Activated CD8-positive, alpha-beta T cell treated with anti-CD3 and anti-CD28 coated beads, Interleukin-2, amount 10 ng/mL, durations not matched to agents 7 days and 5 days (primary cell): ENCODE measurements at regions not wholly inside any gene's neighbourhood (a gene's known extent, or its start where the extent isn't known, plus 50 kb on each side); places are given as distances from the start of the nearest gene placed in this dataset.

Experiments used
- ATAC-seq: fragments of 150-1000 bp; cut with Tn5 transposase; one replicate; pipeline ENCODE4 v1.10.0; 2021; ENCODE audit warnings: moderate library complexity
- CTCF ChIA-PET: fragments of 350-600 bp; sonication (Branson Sonifier 250); formaldehyde crosslinking; loops from one replicate; lab custom pipeline; 2021; ENCODE audit warnings: antibody characterized with exemption; lab: Charles Lee
- POLR2A ChIA-PET: fragments of 350-600 bp; sonication (Branson Sonifier 250); formaldehyde crosslinking; loops from one replicate; lab custom pipeline; 2021; ENCODE audit warnings: antibody characterized with exemption; lab: Charles Lee
- DNase-seq: peaks from one replicate; pipeline ENCODE4 v3.0.0-alpha.2; 2020
- H3K27ac Mint-ChIP-seq: one replicate; pipeline ENCODE4 v1.8.0; 2021; ENCODE audit warnings: mild to moderate bottlenecking, mixed read lengths
- H3K27me3 Mint-ChIP-seq: one replicate; pipeline ENCODE4 v1.8.0; 2021; ENCODE audit warnings: low read depth, mixed read lengths
- H3K36me3 Mint-ChIP-seq: one replicate; pipeline ENCODE4 v1.8.0; 2021; ENCODE audit warnings: low read depth, mixed read lengths
- H3K4me1 Mint-ChIP-seq: one replicate; pipeline ENCODE4 v1.8.0; 2021; ENCODE audit warnings: low read depth, mixed read lengths
- H3K4me3 Mint-ChIP-seq: one replicate; pipeline ENCODE4 v1.8.0; 2021; ENCODE audit warnings: mild to moderate bottlenecking, mixed read lengths
- H3K9me3 Mint-ChIP-seq: one replicate; pipeline ENCODE4 v1.8.0; 2022; ENCODE audit warnings: mixed read lengths; ENCODE audit not compliant: insufficient read depth

GRCh38 chr7:115782696-115783490, 247.7 kb downstream of the TFEC start:
- no peak for ATAC-seq
- H3K4me3 Mint-ChIP-seq, result no peak overlapping the region
- H3K9me3 Mint-ChIP-seq, result no peaks in the 10 kb centered on the region
- H3K27me3 Mint-ChIP-seq, result no peaks in the 10 kb centered on the region
- ChIA-PET POLR2A (no interaction called here), CTCF (no interaction called here)
- no peak overlapping the region for H3K27ac Mint-ChIP-seq
- H3K36me3 Mint-ChIP-seq, result no peaks in the 10 kb centered on the region
- DNase-seq, result no peak
- H3K4me1 Mint-ChIP-seq, result no peaks in the 10 kb centered on the region

DNA sequence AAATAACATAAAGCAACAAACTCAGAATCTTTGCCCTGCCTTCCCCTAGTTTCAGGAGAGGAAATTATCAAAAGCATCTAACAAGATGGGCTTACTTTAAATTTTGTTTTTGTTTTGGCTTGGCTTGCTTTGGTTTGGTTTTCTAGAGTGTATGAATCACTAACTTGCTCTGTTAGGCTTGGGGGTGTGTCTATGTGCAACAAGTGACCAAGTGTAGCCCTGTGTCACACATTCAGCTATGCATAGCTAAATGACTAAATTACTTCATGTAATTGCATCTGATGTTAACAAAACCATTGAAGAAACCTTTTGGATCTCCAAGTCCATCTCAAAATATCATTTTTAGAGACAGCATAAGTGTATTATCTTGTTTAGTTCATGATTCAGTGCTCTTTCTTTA, 251.0 kb downstream of the TFEC start:
- ChIA-PET POLR2A (no interaction called here), CTCF (no interaction called here)
- Mint-ChIP-seq H3K4me3 (no peak overlapping the region), H3K27me3 (no peaks in the 10 kb centered on the region), H3K9me3 (no peaks in the 10 kb centered on the region), H3K4me1 (no peaks in the 10 kb centered on the region), H3K27ac (no peak overlapping the region), H3K36me3 (no peaks in the 10 kb centered on the region)
- no peak for DNase-seq
- ATAC-seq, result no peak

- ATAC-seq (no peak), DNase-seq (no peak)
- ChIA-PET POLR2A (no interaction called here), CTCF (no interaction called here)
- Mint-ChIP-seq H3K9me3 (no peaks in the 10 kb centered on the region), H3K27ac (no peak overlapping the region), H3K36me3 (no peaks in the 10 kb centered on the region), H3K27me3 (no peaks in the 10 kb centered on the region), H3K4me1 (no peaks in the 10 kb centered on the region), H3K4me3 (no peak overlapping the region)
Observed at GRCh38 chr7:115775981-115776380, 254.6 kb downstream of the TFEC start.

DNA sequence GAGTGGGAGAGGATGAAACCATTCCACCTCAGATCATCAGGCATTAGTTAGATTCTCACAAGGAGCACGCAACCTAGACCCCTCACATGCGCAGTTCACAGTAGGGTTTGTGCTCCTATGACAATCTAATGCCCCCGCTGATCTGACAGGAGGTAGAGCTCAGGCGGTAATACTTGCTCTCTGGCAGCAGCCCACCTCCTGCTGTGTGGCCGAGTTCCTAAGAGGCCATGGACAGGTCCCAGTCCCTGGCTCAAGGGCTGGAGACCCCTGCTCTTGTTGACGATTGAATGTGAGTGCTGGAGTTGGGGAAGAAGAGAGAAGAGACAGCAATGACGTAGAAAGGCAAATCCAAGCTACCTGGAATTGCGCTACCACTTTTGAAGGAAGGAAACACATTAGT, 267.2 kb downstream of the TFEC start:
- Mint-ChIP-seq H3K4me1 (no peaks in the 10 kb centered on the region), H3K27me3 (no peaks in the 10 kb centered on the region), H3K36me3 (no peaks in the 10 kb centered on the region), H3K4me3 (no peak overlapping the region), H3K27ac (no peak overlapping the region), H3K9me3 (no peaks in the 10 kb centered on the region)
- ChIA-PET POLR2A (no interaction called here), CTCF (no interaction called here)
- ATAC-seq (no peak), DNase-seq (no peak)

- CTCF ChIA-PET, result no interaction called here
- DNase-seq, result no peak
- no peak for ATAC-seq
Observed at GRCh38 chr7:115758025-115758424, 272.5 kb downstream of the TFEC start.

DNA sequence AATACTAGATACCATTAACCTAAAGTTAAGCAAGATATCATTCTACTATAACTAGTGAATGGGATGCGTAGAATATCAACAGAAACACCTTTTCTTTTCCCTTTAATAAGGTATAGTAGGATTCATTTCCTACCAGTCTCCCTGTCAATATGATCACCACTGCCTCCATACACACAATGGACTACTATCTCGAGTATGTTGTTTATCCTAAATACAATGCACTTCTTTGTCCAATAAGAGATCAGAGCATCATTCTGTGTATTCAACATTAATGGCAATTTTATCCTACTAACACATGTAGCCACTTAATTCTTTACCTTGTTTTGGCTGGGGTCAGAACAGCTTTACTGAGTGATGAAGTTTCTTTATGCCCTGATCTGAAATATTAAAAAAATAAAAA, 276.3 kb downstream of the TFEC start:
- Mint-ChIP-seq H3K4me1 (no peaks in the 10 kb centered on the region), H3K4me3 (no peak overlapping the region), H3K27ac (no peak overlapping the region), H3K27me3 (no peaks in the 10 kb centered on the region), H3K36me3 (no peaks in the 10 kb centered on the region), H3K9me3 (no peaks in the 10 kb centered on the region)
- CTCF ChIA-PET, result no interaction called here
- no peak for ATAC-seq
- DNase-seq, result no peak
- POLR2A ChIA-PET, result no interaction called here

More at GRCh38 chr7:115758025-115758424, 272.5 kb downstream of the TFEC start:
- Mint-ChIP-seq H3K4me3 (no peak overlapping the region), H3K36me3 (no peaks in the 10 kb centered on the region), H3K9me3 (no peaks in the 10 kb centered on the region), H3K27ac (no peak overlapping the region), H3K4me1 (no peaks in the 10 kb centered on the region), H3K27me3 (no peaks in the 10 kb centered on the region)
- POLR2A ChIA-PET, result no interaction called here

DNA sequence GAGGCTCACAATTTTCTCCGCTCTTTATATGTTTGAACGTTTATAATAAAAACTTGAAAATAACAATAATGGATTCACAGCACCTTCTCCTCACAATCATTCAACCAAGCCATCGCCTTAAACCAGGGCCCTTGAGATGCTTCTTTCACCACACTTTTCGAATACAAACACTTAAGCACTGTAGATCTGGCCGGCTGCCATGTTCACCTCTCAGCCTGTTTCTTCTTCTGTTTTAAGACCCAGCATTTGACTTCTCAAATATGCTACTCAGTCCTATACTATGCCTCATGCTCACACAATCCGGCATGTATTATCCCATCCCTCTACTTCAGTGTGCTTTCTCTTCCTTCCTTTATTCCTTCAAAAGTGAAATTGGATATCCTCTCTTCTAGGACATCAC, 280.6 kb downstream of the TFEC start:
- Mint-ChIP-seq H3K9me3 (no peaks in the 10 kb centered on the region), H3K4me1 (no peaks in the 10 kb centered on the region), H3K4me3 (no peak overlapping the region), H3K27ac (no peak overlapping the region), H3K36me3 (no peaks in the 10 kb centered on the region), H3K27me3 (no peaks in the 10 kb centered on the region)
- ChIA-PET POLR2A (no interaction called here), CTCF (no interaction called here)
- no peak for ATAC-seq
- no peak for DNase-seq

- no peaks in the 10 kb centered on the region for H3K9me3 Mint-ChIP-seq
- ChIA-PET POLR2A (no interaction called here), CTCF (no interaction called here)
- H3K36me3 Mint-ChIP-seq, result no peaks in the 10 kb centered on the region
- H3K27ac Mint-ChIP-seq, result no peak overlapping the region
- DNase-seq (no peak), ATAC-seq (no peak)
- no peak overlapping the region for H3K4me3 Mint-ChIP-seq
- no peaks in the 10 kb centered on the region for H3K4me1 Mint-ChIP-seq
- no peaks in the 10 kb centered on the region for H3K27me3 Mint-ChIP-seq
Observed at GRCh38 chr7:115748123-115748738, 282.3 kb downstream of the TFEC start.

DNA sequence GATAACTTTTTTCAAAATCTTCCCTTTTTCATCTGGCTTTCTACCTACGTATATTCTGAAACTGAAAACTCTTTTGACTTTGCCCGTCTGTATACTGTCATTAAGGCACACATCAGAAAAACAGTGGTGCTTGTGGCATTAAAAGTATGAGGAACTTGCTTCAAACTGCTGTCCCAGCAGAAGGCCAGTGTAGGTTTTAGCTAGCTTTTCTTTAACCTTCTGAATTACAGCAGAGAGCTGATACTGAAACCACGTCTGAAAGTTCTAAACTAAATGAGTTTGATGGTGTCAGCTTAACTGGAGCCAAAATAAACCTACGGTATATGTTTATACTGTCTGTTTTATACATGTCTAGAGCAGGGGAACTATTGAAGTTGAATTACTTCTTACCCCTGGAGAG, 283.4 kb downstream of the TFEC start:
- no peaks in the 10 kb centered on the region for H3K27me3 Mint-ChIP-seq

DNA sequence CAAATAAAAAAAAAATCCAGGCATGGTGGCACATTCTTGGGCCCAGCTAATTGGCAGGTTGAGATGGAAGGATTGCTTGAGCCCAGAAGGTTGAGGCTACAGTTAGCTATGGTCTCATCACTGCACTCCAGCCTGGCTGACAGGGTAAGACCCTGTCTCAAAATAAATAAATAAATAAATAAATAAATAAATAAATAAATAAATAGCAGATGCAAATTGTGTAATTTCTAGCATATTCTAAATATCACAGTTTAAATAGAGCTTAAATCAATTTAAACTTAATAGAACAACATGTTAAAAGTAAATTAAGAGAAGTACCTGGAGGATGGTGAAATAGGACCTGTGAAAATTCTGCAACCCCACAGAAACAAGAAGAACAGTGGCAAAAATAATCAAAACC, 290.5 kb downstream of the TFEC start:
- CTCF ChIA-PET, result interaction anchor here (0.6 kb wide), 1 partner anchor 78 kb away, joined by 3 read pairs; no protein-coding TSS in a partner anchor
- H3K4me3 Mint-ChIP-seq, result no peak overlapping the region
- POLR2A ChIA-PET, result no interaction called here

More for the DNA sequence above, 283.4 kb downstream of the TFEC start:
- ChIA-PET POLR2A (no interaction called here), CTCF (no interaction called here)
- DNase-seq (no peak), ATAC-seq (no peak)
- no peaks in the 10 kb centered on the region for H3K9me3 Mint-ChIP-seq
- H3K27ac Mint-ChIP-seq, result no peak overlapping the region
- H3K4me1 Mint-ChIP-seq, result no peaks in the 10 kb centered on the region
- H3K36me3 Mint-ChIP-seq, result no peaks in the 10 kb centered on the region
- no peak overlapping the region for H3K4me3 Mint-ChIP-seq

DNA sequence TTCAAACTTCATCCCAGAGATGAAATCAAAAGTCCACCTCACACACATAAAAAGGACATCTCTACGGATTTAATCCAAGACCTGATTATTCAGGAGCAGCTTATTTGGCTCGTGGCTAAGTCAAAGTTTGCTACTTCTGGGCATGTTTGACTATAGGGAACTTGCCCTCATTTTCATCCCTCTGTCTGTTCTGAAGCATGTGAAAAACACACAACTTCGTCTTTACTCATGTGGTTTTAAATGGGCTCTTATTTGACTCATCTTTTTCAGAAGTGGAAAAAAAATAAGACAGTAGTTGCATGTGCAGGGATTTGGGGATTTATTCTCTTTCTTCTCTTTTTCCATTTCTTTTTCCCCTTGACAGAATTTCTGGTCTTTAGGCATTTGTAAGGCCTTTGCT, 295.9 kb downstream of the TFEC start:
- no peaks in the 10 kb centered on the region for H3K9me3 Mint-ChIP-seq
- no peaks in the 10 kb centered on the region for H3K36me3 Mint-ChIP-seq
- ChIA-PET CTCF (no interaction called here), POLR2A (no interaction called here)
- H3K4me1 Mint-ChIP-seq, result no peaks in the 10 kb centered on the region
- no peaks in the 10 kb centered on the region for H3K27me3 Mint-ChIP-seq
- DNase-seq, result no peak
- H3K27ac Mint-ChIP-seq, result no peak overlapping the region
- H3K4me3 Mint-ChIP-seq, result no peak overlapping the region
- no peak for ATAC-seq

More for the DNA sequence above, 290.5 kb downstream of the TFEC start:
- DNase-seq, result no peak
- no peaks in the 10 kb centered on the region for H3K9me3 Mint-ChIP-seq
- no peaks in the 10 kb centered on the region for H3K36me3 Mint-ChIP-seq
- H3K27ac Mint-ChIP-seq, result no peak overlapping the region
- no peaks in the 10 kb centered on the region for H3K4me1 Mint-ChIP-seq
- ATAC-seq, result no peak
- no peaks in the 10 kb centered on the region for H3K27me3 Mint-ChIP-seq

DNA sequence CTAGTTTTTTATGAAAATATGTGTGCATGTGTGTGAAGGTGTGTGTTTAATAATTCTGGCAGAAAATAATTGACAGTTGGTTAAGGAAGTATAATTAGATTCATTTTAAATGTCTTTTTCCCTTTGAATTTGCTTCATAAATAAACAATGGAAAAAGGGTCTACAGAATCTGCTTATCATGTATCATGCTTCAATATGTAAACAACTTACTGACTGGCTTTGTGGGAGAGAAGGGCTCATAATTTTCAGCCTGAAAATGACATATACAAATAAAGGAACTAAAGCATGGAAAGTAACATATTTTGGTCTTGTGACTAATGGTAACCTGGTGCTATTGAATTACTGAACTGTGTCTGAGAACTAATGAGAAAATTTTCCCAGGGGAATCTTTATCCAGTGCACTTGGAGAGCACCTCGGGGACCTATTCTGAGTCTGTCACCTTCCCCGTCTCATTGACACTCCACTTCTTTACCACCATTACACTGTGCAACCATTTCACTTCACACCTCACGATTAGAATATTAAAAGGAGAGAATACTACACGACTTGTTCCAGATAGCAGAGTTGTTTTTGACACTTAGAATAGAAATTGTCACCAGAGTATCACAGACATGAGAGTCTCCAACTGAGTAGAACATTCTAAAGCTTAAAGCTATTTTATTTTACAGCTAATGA, 298.6 kb downstream of the TFEC start:
- no peak for DNase-seq
- no peak for ATAC-seq
- Mint-ChIP-seq H3K27me3 (no peaks in the 10 kb centered on the region), H3K4me3 (no peak overlapping the region), H3K36me3 (no peaks in the 10 kb centered on the region), H3K4me1 (no peaks in the 10 kb centered on the region), H3K9me3 (no peaks in the 10 kb centered on the region), H3K27ac (no peak overlapping the region)
- ChIA-PET CTCF (no interaction called here), POLR2A (no interaction called here)
